Activated T-helper 1 cell treated with anti-CD3 and anti-CD28 coated beads, Interleukin-12 subunit alpha, Interleukin-12 subunit beta, Interleukin-2, Interleukin-4 antibody, amounts not matched to agents 30 ng/mL and 10 ng/mL and 1 ng/mL, durations not matched to agents 14 hours and 24 hours and 36 hours (primary cell): ENCODE measurements at regions not wholly inside any gene's neighbourhood (a gene's known extent, or its start where the extent isn't known, plus 50 kb on each side); places are given as distances from the start of the nearest gene placed in this dataset.

ENCODE experiments used
- DNase-seq: peaks from one replicate; pipeline ENCODE4 v3.0.0; 2021; ENCODE audit warnings: low spot score
- H3K27ac Mint-ChIP-seq: one replicate; pipeline ENCODE4 v1.8.0; 2021; ENCODE audit warnings: mild to moderate bottlenecking, mixed read lengths
- H3K27me3 Mint-ChIP-seq: one replicate; pipeline ENCODE4 v1.8.0; 2022; ENCODE audit warnings: mild to moderate bottlenecking, moderate library complexity, mixed read lengths; ENCODE audit not compliant: insufficient read depth
- H3K36me3 Mint-ChIP-seq: one replicate; pipeline ENCODE4 v1.8.0; 2021; ENCODE audit warnings: low read depth, mixed read lengths
- H3K4me1 Mint-ChIP-seq: one replicate; pipeline ENCODE4 v1.8.0; 2021; ENCODE audit warnings: low read depth, mixed read lengths
- H3K4me3 Mint-ChIP-seq: one replicate; pipeline ENCODE4 v1.8.0; 2021; ENCODE audit warnings: mild to moderate bottlenecking, moderate library complexity, mixed read lengths
- H3K9me3 Mint-ChIP-seq: one replicate; pipeline ENCODE4 v1.8.0; 2021; ENCODE audit warnings: mixed read lengths
- intact Hi-C: fragments of 100-400 bp; cut with micrococcal nuclease; formaldehyde crosslinking; loops from one replicate; pipeline ENCODE4 v1.15.1; 2024

DNA sequence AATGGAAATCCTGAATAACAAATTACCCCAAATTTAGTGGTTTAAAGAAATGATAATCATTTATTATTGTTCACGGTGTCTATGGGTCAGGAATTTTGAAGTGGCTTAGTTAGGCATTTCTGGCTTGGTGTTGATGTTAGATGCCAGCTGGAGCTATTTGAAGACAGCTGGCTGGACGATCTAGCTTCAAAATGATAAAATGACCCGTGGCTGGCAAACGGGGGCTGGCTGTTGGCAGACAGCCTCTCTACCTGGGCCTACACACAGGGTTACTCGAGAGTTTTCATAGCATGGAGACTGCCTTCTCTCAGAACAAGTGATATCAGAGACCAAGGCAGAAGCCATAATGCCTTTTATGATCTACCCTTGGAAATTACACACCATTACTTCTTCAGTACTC, 285.2 kb downstream of the METTL15 start:
- H3K9me3 Mint-ChIP-seq, result peaks cover 18% of the 10 kb centered on the region
- no peak for DNase-seq
- intact Hi-C loops, result no loop called here
- H3K27ac Mint-ChIP-seq, result no peak overlapping the region
- H3K4me3 Mint-ChIP-seq, result no peak overlapping the region
- no peaks in the 10 kb centered on the region for H3K4me1 Mint-ChIP-seq
- no peaks in the 10 kb centered on the region for H3K36me3 Mint-ChIP-seq
- no peaks in the 10 kb centered on the region for H3K27me3 Mint-ChIP-seq

DNA sequence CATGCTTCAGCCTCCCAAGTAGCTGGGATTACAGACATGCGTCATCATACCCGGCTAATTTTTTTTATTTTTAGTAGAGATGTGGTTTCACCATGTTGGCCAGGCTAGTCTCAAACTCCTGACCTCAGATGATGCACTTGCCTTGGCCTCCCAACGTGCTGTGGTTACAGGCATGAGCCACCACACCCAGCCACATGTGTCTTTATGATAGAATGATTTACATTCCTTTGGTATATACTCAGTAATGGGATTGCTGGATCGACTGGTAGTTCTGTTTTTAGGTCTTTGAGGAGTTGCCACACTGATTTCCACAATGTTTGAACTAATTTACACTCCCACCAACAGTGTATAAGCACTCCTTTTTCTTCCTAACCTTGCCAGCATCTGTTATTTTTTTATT, 276.2 kb downstream of the METTL15 start:
- no peaks in the 10 kb centered on the region for H3K4me1 Mint-ChIP-seq
- no peaks in the 10 kb centered on the region for H3K27me3 Mint-ChIP-seq
- no peaks in the 10 kb centered on the region for H3K36me3 Mint-ChIP-seq
- no peak for DNase-seq
- H3K27ac Mint-ChIP-seq, result no peak overlapping the region
- intact Hi-C loops, result no loop called here
- no peak overlapping the region for H3K4me3 Mint-ChIP-seq
- peaks cover 12% of the 10 kb centered on the region for H3K9me3 Mint-ChIP-seq

DNA sequence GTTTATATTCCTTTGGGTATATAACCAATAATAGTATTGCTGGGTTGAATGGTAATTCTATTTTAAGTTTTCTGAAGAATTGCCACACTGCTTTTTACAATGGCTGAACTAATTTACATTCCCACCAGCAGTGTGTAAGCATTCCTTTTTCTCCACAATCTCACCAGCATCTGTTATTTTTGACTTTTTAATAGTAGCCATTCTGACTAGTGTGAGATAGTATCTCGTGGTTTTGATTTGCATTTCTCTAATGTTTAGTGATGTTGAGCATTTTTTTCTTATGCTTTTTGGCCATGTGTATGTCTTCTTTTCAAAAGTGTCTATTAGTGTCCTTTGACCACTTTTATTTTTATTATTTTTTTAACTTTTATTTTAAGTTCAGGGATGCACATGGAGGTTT, 275.3 kb downstream of the METTL15 start:
- H3K27me3 Mint-ChIP-seq, result no peaks in the 10 kb centered on the region
- DNase-seq, result no peak
- no peaks in the 10 kb centered on the region for H3K36me3 Mint-ChIP-seq

More for the DNA sequence above, 275.3 kb downstream of the METTL15 start:
- peaks cover 16% of the 10 kb centered on the region for H3K9me3 Mint-ChIP-seq
- no peaks in the 10 kb centered on the region for H3K4me1 Mint-ChIP-seq
- intact Hi-C loops, result no loop called here
- H3K4me3 Mint-ChIP-seq, result no peak overlapping the region
- H3K27ac Mint-ChIP-seq, result no peak overlapping the region
